SIG-M5 treated with dmso at 0.1 percent for 504 hours (cell line): ENCODE measurements at regions not wholly inside any gene's neighbourhood (a gene's known extent, or its start where the extent isn't known, plus 50 kb on each side); places are given as distances from the start of the nearest gene placed in this dataset.
"Not testable (repeated sequence)": the region's sequence is repeated elsewhere in the genome, so short reads cannot be mapped to it uniquely, and the experiment has no call there.

Experiments
- DNase-seq: peaks from one replicate; lab custom pipeline; 2025; ENCODE audit not compliant: unreplicated experiment; lab: John Stamatoyannopoulos, UW

DNA sequence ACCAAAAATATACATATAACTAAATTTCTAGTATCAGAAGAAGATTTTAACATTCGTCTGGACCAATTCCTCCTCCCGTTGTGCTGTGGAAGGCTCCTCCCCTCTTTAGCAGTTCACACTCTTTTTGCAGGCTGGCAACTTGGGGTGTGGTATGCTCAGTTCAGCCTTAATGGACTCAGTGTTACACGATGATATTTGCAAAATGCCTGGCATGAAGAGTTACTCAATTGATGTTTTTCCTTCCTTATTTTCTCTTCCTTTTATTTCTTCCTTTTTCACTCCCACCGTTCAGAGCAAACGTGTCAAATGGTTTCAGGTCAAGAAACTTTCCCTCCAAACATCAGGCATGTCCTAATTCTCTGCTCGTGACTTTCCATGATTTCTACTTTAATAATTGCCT is 248.3 kb downstream of the PHF14 start:
- DNase-seq, result peak; percentile 67

- no peak for DNase-seq
Observed at GRCh38 chr7:11224535-11224934, 250.9 kb downstream of the PHF14 start.

- DNase-seq, result no peak
Observed at GRCh38 chr7:11228515-11228914, 254.8 kb downstream of the PHF14 start.

- no peak for DNase-seq
Observed at GRCh38 chr7:11231190-11231589, 257.5 kb downstream of the PHF14 start.

DNA sequence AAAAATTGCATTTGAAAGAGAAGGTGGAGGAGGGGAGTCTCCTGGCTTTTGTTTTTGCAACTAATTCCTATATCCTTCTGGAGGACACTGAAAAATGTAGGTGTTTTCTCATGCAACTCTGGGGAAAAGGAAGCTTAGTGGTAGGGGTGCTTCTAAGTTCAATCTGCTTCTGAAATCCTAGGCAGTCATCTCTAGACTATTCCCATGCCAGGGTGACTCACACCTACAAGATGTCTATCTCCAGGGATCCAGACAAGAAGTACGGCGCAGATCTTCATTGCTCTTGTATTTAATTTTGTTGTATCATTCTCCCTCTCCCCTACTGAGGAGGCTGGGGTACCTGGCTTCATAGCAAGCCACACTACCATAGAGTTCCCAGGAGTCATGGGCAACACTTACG is 258.8 kb downstream of the PHF14 start:
- no peak for DNase-seq

- DNase-seq, result no peak
Observed at GRCh38 chr7:11233871-11234270, 260.2 kb downstream of the PHF14 start.

DNA sequence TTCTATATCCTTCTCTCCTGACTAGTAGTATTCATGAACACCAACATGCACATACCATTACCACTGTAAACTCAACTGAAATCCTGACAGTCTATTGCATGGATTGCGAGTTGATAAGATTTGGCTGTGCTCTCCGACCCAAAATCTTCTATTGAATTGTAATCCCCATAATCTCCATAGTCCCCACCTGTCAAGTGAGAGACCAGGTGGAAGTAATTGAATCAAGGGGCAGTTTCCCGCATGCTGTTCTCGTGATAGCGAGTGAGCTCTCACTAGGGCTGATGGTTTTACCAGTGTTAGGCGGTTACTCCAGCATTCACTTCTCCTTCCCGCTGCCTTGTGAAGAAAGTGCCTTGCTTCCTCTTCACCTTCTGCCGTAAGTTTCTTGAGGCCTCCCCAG is 261.8 kb downstream of the PHF14 start:
- DNase-seq, result no peak

DNA sequence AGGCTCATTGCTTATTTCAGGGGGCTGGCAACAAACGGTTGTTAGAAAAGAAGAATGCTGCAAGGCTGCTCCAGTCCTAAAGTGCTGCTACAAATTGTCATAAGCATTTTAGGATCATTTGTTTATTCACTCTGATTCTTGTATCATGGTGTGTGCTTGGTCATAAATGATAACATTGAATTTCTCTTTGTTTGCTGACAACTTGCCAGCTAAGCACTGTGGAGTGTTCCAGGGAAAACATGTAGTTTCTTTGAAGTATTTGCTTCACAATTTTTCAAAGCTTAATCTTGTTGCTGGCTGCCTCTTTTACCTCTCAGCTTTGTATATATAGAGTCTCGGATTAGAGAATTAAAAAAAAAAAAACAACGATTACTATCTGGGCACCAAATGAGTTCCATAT is 263.0 kb downstream of the PHF14 start:
- no peak for DNase-seq

GRCh38 chr7:11237742-11238141 is 264.1 kb downstream of the PHF14 start:
- DNase-seq, result no peak

DNA sequence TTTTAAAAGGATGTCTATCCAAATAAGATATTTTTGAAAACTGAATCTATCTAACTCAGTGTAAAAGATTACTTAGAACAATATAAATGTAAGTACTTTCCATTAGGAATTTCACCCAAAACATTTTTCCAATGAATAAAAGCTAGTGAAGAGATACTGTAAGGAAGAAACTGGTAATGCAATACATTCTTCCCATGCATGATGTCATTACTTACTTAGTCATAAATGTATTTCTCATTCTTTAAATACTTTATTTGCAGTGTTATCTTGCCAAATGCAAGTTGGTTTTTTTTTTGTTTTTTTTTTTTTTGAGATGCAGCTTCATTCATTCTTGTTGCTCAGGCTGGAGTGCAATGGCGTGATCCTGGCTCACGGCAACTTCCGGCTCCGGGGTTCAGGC is 265.6 kb downstream of the PHF14 start:
- DNase-seq, result no peak

GRCh38 chr7:11243739-11244138 is 270.1 kb downstream of the PHF14 start:
- DNase-seq, result no peak

DNA sequence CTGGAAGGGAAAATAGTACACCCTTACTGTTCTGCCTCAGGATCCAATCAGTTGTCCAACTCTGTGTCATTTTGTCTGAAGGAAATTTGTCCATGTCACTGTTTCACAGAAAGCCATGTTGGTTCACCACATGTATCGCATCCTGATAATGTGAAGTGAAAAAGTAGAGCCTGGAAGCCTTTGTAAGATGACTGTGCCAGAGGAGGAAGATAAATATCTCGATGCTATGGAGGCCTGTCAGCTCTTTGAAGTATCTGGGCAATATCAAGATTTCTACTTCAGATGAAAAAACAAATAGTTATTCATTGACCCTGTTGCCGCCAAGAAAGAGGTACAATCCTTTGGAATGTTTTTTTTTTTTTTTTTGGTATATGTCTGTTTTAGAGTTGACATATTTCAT is 270.5 kb downstream of the PHF14 start:
- no peak for DNase-seq

GRCh38 chr7:11247545-11247944 is 273.9 kb downstream of the PHF14 start:
- no peak for DNase-seq

GRCh38 chr7:11251436-11251835 is 277.8 kb downstream of the PHF14 start:
- no peak for DNase-seq

DNA sequence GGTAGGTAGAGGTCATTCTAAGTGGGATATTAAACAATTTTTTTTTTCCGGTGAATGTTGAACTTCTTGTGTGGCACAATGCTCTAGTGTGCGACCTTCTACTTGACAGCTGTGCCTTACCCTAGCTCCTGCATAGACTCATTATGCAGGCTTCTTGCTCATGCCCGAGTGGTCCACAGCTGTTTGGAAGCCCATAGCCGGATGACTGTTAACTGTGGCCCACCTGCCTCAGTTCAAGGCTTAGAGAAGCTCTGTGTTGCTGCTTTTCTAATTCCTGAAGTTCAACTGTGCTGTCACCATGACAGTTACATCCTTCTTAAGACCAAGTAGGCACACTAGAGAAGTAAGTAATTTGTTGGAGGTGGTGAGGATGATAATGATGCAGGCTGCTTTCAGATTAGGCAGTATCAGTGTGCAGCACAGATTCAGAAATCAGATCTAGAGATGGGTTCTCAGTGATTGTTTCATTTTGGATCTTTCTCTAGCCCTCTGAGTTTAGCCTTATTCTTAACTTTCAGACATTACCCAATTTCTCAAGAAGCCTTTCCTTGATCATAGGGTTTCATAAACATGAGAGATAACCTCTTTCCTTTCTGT is 278.4 kb downstream of the PHF14 start:
- no peak for DNase-seq

DNA sequence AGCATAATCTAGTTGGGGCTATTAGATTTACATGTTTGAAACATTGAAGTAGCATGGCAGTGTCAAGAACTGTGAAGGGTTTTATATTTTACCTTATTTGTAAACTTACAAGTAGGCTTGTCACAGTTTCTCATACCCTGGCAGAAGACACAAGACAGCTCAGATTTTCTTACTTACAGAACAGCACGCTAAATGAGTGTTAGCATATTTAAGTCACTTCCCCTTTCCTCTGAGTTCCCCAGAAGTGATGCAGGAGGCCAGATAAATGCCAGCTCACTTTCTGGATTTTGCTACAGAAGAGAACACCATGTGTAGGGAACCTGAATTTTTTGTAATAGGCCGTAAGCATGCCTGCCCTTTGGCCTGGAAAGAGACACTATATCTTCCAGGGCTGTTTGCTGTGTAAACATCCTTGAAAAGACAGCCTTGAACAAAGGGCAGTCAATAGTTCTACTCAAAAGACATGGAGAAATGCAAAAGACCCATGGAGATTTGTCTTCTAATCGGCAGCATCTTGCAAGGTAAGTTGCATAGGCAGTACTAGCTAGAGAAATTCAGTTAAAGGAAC is 279.1 kb downstream of the PHF14 start:
- no peak for DNase-seq

- DNase-seq, result no peak
Observed at GRCh38 chr7:11256501-11256900, 282.8 kb downstream of the PHF14 start.

- DNase-seq, result peak; percentile 33
Observed at GRCh38 chr7:11261470-11261869, 287.8 kb downstream of the PHF14 start.

DNA sequence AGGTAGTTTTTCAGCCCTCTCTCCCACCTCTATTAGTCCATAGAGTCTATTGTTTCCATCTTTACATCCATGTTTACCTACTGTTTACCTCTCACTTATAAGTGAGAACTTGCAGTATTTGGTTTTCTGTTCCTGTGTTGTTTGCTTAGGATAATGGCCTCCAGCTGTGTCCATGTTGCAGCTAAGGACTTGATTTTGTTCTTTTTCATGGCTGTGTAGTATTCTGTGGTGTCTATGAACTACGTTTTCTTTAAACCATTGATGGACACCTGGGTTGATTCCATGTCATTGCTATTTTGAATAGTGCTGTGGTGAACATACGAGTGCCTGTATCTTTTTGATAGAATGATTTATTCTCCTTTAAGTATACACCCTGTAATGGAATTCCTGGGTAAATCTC is 292.4 kb downstream of the PHF14 start:
- DNase-seq, result no peak

GRCh38 chr7:11272352-11272751 is 298.7 kb downstream of the PHF14 start:
- no peak for DNase-seq

GRCh38 chr7:11274074-11274473 is 300.4 kb downstream of the PHF14 start:
- no peak for DNase-seq

DNA sequence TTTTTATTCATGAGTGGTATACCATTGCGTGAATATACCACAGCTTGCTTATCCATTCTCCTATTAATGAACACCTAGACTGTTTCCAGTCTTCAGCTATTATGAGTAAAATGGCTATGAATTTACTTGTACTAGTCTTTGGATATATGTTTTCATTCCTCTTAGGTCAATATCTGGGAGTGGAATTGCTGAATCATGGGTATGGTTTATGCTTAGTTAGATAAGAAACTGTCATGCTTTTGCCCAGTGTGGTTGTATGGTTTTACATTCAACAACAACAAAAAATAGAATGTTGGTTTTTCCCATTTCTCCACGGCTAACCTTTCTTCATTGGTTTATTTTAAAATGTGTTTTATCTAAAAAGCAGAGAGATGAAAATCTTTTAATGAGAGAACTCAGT is 308.3 kb downstream of the PHF14 start:
- DNase-seq, result no peak

GRCh38 chr7:11283584-11283983 is 309.9 kb downstream of the PHF14 start:
- not testable (repeated sequence) for DNase-seq
